GM18505 (cell line): ENCODE measurements at regions not wholly inside any gene's neighbourhood (a gene's known extent, or its start where the extent isn't known, plus 50 kb on each side); places are given as distances from the start of the nearest gene placed in this dataset.
"Not testable (repeated sequence)": the region's sequence is repeated elsewhere in the genome, so short reads cannot be mapped to it uniquely, and the experiment has no call there.

Source experiments
- ATAC-seq: cut with Tn5 transposase; IDR thresholded peaks from one replicate; pipeline ENCODE4 v1.9.1; 2021; ENCODE audit not compliant: unreplicated experiment
- POLR2A ChIP-seq: IDR thresholded peaks from 4 replicates; pipeline ENCODE4 v1.6.1; 2011; ENCODE audit warnings: borderline replicate concordance; ENCODE audit not compliant: insufficient read depth, insufficient read length; ENCODE audit errors: extremely low read depth

DNA sequence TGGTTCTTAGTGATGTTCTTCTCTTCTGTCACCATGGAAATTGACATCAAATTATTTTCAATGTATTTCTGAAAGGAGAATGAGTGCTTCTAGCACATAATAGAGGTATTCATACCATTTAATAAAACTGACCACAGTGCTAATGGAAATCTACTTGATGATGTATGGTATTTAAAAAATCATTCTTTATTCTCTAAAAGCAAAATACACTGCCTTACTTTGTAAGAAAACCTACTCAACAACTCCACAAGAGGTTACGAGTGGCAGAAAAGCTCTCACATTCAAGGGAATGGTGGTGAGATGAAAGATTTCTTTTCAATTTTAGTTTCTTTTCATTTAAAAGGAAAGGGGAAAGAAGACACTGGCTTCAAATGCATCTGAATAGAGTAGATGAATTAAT, 382.3 kb upstream of the CHST9 start:
- no peak for TF ChIP-seq POLR2A

DNA sequence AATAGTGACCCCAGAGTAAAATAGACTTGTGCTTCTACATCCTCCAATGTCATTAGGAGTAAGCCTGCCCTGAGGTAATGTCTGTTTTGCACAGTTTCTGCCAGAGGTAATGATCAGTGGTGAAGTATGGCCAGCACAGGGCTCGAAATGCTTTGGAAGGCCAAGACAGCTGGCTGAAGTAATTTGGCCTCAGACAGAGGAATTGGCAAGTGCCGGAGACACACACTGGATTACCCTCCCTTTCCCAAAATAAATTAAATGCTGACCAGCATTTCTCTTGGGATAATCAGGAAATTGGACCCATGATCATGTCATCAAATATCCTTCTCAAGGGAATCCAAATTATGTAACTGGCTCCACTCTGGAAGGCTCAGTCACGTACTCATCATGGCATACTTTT, 379.0 kb upstream of the CHST9 start:
- no peak for ATAC-seq
- TF ChIP-seq POLR2A, result no peak

More for the DNA sequence above, 382.3 kb upstream of the CHST9 start:
- ATAC-seq, result no peak

DNA sequence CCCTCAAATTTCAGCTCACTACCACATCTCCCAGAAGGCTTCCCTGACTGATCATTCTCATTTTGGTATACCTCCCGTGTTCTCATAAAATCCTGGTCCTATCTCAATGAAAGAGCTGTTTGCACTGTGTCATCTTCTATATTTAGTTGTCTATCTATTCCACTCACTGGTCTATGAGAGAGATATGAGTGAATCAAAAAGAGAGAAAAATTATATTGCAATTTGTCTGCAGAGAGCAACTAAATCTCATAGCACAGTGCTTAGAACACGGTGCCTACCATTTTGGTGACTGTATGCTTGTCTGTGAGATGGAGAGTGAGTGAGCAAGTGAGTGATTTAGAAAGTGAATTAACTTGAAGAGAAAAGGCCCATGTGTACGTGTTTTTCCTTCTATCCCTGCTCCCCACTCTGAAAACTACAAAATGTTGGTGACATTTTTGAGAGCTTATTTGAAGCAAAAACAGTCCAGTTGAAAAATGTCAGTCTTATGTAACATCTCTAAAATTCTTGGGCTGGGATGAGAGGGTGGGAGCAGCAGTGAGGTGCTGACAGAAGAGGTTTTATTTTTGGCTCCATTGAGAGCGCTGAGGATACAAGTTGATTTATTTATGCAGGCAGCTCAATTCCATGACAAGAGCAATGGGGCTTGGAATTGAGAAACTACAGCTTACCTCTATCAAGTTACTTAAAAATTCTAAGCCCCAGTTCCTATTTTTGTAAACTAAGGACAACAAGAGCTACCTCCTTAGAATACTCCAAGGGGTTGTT, 373.5 kb upstream of the CHST9 start:
- TF ChIP-seq POLR2A, result no peak
- ATAC-seq, result no peak

DNA sequence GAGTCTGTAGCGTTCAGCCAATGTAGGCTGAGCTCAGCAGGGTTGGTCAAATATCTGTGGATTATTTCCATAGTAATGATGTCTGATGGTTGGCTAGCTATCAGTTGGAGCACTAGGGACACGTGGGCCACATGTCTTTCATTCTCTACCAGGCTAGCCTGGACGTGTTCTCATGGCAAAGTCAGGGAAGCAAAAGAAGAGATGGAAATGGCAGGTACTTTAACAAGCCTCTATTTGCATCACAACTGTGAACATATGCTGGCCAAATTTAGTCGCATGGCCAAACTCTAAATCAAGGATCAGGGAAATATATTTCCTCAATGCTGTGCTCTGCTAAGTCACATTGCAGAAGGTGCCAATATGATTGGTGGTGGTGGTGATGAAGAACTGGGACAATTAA, 371.6 kb upstream of the CHST9 start:
- no peak for TF ChIP-seq POLR2A
- no peak for ATAC-seq

DNA sequence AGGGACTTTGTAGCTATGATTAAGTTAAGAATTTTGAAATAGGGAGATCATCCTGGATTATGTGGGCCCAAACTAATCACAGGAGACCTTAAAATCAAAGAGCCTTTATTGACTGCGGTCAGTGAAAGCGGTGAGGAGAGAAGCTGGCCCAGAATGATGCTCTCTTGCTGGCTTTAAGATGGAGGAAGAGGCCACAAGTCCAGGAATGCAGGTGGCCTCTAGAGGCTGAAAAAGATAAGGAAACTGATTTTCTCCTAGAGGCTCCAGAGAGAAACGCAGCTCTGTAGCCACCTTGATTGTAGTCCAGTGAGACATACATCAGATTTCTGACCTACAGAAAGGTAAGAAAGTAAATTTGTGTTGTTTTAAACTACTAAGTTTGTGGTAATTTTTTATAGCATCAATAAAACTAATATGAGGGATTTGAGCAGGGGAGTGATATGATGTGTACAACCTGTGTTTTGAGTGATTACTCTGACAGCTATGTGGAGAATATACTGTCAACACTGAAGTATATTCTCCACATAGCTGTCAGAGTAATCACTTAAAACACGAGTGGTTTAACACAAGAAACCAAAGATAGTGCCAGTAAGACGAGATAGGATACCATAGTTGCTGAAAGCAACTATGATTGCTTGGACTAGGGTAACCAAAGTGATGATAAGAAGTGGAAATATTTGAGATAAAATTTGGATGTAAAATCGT, 364.4 kb upstream of the CHST9 start:
- no peak for TF ChIP-seq POLR2A
- no peak for ATAC-seq

DNA sequence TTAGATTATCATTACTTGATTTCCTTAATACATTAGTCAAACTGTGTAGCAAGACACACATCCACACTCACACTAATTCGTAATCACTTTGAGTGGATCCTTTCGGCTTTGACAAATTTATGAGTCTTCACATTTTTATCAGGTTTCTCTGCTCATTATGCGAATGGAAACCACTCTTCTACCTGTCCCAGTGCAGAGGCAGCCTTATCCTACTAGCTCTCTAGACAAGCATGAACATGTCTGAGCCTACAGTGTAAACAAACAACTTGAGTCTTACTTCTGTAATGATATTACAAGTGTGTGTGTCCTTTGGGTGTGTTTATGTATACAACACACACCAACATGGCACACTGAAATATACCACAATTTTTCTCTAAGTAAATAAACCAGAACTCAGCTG, 361.9 kb upstream of the CHST9 start:
- no peak for ATAC-seq
- no peak for TF ChIP-seq POLR2A

DNA sequence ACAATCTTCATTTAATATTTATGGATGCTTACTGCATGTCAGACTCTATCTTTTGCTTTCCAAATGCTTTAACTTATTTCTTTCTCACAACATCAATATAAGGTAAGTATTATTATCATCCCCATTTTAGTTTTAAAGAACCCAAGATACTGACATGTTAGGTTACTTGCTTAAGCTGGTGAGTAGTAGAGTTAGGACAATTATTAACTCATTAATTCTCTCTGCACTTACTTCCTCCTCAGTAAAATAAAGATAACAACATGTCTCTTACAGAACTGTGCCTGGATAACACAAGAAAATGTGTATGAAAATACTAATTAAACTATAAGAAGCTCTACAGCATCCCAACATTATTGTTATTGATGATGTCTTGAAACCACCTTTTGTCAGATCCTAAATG, 359.1 kb upstream of the CHST9 start:
- ATAC-seq, result no peak
- no peak for TF ChIP-seq POLR2A

DNA sequence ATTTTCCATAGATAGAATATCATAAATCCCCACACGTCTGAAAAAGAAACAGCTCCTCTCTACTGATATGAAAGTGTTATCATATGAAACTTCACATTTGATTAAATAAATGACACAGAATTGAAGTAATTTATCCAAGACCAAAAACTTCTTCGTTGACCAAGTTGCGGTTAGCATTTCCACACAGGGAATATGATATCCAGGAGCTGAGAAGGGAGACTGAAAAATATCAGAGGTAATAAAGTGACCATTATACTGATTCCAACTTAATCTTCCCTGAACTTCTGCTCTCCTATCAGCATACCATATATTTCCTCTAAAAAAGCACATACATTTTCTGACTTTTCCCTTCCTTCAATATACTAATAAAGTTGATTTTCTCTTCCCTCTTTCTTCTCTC, 356.2 kb upstream of the CHST9 start:
- no peak for TF ChIP-seq POLR2A
- ATAC-seq, result no peak

DNA sequence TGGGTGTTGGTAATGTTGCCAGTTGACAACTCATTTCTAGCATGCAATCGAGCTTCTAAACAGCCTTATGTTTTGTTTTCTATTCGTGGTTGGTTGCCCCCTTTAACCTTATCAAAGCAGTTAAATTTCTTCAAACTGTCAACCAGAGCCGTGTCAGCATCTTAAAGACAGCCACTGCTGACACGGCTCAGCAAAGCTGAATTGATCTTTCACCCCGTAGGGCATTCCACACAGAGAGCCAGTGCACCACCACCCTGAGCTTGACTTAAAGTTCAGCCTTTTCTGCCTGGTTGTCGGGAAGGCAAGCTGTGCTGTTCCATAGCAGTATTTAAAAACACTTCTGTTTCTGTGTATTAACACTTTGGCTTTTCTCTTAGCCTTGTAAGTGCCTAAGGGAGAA, 355.0 kb upstream of the CHST9 start:
- no peak for TF ChIP-seq POLR2A
- ATAC-seq, result no peak

DNA sequence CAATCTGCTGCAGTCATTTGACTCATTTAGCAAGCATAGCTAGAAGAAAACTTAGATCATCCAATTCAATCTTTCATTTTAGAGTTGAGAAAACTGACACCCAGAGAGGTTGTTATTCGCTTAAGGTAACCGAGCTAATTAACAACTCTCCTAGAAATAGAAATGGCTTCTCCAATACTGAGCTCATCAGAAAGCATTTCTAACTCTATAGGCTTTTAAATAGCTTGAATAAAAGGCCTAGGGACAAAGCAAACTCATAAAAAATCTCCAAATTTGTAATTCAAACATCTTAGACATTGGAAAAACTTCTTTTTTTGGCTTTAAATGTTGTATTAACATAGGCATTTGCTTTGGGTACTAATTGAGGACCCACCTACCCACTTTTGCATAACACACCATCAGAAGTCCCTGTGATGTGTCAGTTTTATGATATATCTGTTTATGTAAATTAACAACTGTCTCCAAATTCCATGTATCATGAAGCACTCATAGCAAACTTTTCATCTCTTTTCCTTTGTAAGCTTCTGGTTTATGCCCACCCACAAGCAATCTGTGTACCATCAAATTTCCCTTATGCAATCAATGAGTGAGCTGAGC, 343.9 kb upstream of the CHST9 start:
- ATAC-seq, result no peak
- TF ChIP-seq POLR2A, result no peak

DNA sequence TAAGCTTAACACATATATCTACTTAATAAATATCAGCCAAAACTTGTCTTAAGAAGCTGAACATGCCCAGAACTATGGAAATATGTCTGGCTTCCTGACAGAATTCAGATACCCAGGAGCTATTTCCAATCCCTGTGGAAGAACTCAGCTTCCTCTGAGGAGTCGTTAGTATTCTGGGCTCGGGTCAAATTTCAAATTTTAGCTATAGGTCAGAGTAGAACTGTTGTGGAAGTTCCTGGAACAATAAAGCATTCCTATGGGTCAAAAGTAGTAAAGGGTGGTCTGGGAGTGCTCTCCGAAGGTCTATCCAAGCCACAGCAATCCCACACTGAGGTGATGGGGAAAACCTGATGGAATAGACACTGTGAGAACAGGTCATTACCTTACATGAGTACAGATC, 342.7 kb upstream of the CHST9 start:
- ATAC-seq, result no peak
- no peak for TF ChIP-seq POLR2A

DNA sequence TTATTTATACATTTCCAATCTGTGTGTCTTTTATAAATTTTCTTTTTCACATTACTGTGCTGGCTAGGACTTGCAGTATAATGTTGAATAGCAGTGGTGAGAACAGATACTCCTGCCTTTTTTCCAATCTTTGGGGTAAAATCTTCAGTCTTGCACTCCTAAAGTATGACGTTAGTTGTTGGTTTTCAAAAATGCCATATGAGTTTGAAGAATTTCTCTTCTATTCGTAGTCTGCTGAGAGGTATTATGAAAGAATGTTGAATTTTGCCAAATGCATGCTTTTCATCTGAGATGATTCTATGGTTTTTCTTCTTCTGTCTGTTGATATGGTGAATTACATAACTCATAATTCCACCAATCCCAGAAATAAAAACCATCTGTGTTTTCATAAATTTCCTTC, 335.3 kb upstream of the CHST9 start:
- no peak for ATAC-seq
- TF ChIP-seq POLR2A, result no peak

DNA sequence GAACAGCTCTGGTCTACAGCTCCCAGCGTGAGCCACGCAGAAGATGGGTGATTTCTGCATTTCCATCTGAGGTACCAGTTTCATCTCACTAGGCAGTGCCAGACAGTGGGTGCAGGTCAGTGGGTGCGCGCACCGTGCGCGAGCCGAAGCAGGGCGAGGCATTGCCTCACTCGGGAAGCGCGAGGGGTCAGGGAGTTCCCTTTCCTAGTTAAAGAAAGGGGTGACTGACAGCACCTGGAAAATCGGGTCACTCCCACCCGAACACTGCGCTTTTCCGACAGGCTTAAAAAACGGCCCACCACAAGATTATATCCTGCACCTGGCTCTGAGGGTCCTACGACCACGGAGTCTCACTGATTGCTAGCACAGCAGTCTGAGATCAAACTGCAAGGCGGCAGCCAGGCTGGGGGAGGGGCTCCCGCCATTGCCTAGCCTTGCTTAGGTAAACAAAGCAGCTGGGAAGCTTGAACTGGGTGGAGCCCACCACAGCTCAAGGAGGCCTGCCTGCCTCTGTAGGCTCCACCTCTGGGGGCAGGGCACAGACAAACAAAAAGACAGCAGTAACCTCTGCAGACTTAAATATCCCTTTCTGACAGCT, 325.0 kb upstream of the CHST9 start:
- not testable (repeated sequence) for ATAC-seq

DNA sequence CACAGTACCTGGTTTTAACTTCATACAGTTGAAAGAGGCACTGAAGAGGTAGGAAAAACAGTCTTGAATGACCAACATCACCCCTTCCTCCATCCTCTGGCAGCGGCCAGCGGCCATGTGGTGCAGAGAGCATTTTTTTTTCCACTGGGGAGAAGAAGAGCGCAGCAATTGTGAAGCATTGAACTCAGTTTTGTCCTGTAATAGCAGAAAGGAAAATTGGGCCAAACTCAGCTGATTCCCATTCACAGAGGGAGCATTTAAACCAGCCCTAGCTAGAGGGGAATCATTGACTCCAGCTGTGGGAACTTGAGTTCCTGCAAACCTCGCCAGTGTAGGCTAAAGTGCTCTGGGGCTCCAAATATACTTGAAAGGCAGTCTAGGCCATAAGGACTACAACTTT, 316.6 kb upstream of the CHST9 start:
- ATAC-seq, result no peak
- no peak for TF ChIP-seq POLR2A
